Activated CD4-positive, alpha-beta memory T cell treated with anti-CD3 and anti-CD28 coated beads for 36 hours (primary cell): ENCODE measurements at regions not wholly inside any gene's neighbourhood (a gene's known extent, or its start where the extent isn't known, plus 50 kb on each side); places are given as distances from the start of the nearest gene placed in this dataset.
"Not testable (repeated sequence)": the region's sequence is repeated elsewhere in the genome, so short reads cannot be mapped to it uniquely, and the experiment has no call there.

Source experiments
- CTCF ChIA-PET: fragments of 350-600 bp; sonication (Branson Sonifier 250); formaldehyde crosslinking; loops from one replicate; lab custom pipeline; 2021; ENCODE audit warnings: antibody characterized with exemption, inconsistent platforms; lab: Charles Lee
- POLR2A ChIA-PET: fragments of 350-600 bp; sonication (Branson Sonifier 250); formaldehyde crosslinking; loops from one replicate; lab custom pipeline; 2021; ENCODE audit warnings: antibody characterized with exemption; lab: Charles Lee
- DNase-seq: peaks from one replicate; pipeline ENCODE4 v3.0.0-alpha.2; 2020
- H3K27ac Mint-ChIP-seq: one replicate; pipeline ENCODE4 v1.8.0; 2021; ENCODE audit warnings: mixed read lengths
- H3K27me3 Mint-ChIP-seq: one replicate; pipeline ENCODE4 v1.8.0; 2021; ENCODE audit warnings: mixed read lengths
- H3K36me3 Mint-ChIP-seq: one replicate; pipeline ENCODE4 v1.8.0; 2021; ENCODE audit warnings: mixed read lengths
- H3K4me1 Mint-ChIP-seq: one replicate; pipeline ENCODE4 v1.8.0; 2021; ENCODE audit warnings: low read depth, mixed read lengths
- H3K4me3 Mint-ChIP-seq: one replicate; pipeline ENCODE4 v1.8.0; 2021; ENCODE audit warnings: mild to moderate bottlenecking, mixed read lengths
- H3K9me3 Mint-ChIP-seq: one replicate; pipeline ENCODE4 v1.8.0; 2021; ENCODE audit warnings: mixed read lengths
- intact Hi-C: fragments of 100-400 bp; cut with micrococcal nuclease; formaldehyde crosslinking; loops from one replicate; pipeline ENCODE4 v1.15.1; 2023

DNA sequence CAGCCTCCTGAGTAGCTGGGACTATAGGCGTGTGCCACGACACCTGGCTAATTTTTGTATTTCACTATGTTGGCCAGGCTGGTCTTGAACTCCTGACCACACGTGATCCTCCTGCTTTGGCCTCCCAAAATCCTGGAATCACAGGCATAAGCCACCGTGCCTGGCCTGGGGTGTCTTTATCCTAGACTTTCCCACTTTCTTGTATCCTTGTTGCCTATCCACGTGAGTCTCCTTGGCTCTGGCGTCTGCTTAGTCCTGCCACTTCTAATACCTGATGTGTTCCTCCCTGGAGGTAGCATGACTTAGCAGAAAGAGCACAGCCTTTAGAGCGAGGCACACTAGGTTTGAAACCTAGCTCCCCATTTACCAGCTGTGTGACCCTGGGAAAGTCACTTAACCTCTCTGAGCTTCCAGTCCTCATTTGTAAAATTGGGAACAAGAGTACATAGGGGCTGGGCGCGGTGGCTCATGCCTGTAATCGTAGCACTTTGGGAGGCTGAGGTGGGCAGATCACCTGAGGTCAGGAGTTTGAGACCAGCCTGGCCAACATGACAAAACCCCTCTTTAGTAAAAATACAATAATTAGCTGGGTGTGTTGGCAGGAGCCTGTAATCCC, 344.6 kb downstream of the TYW1 start:
- H3K27ac Mint-ChIP-seq: no peak overlapping the region
- no peaks in the 10 kb centered on the region for H3K4me1 Mint-ChIP-seq
- ChIA-PET POLR2A (no interaction called here), CTCF (no interaction called here)
- peaks cover 34% of the 10 kb centered on the region for H3K36me3 Mint-ChIP-seq
- no peak overlapping the region for H3K4me3 Mint-ChIP-seq
- DNase-seq: no peak
- H3K27me3 Mint-ChIP-seq: no peaks in the 10 kb centered on the region
- peaks cover 6% of the 10 kb centered on the region for H3K9me3 Mint-ChIP-seq
- intact Hi-C loops: no loop called here

DNA sequence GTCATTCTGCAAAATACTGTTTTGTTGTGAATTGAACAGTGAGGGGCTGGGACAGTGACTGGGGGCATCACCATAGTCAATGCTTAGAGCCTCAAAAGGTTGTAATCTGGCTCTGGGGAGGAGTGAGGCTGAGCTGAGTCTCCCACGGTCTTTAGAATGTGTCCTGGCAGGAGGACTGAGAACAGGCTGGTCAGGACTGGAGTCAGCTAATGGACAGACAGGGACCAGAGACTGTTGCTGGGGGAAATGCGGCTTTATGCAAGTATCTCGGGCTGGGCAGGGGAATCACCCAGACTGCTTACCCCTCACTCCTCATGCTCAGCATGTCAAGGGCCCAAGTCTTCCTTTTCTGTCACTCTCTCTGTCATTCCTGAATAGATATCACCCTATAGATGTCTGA, 346.5 kb downstream of the TYW1 start:
- DNase-seq: no peak
- ChIA-PET POLR2A (no interaction called here), CTCF (no interaction called here)
- Mint-ChIP-seq H3K27ac (no peak overlapping the region), H3K9me3 (peaks cover 6% of the 10 kb centered on the region), H3K4me1 (no peaks in the 10 kb centered on the region), H3K4me3 (no peak overlapping the region), H3K36me3 (peaks cover 34% of the 10 kb centered on the region), H3K27me3 (no peaks in the 10 kb centered on the region)
- intact Hi-C loops: no loop called here

GRCh38 chr7:67343572-67343971, 346.9 kb downstream of the TYW1 start:
- ChIA-PET POLR2A (no interaction called here), CTCF (no interaction called here)
- Mint-ChIP-seq H3K9me3 (peaks cover 6% of the 10 kb centered on the region), H3K4me3 (no peak overlapping the region), H3K27ac (no peak overlapping the region), H3K36me3 (peaks cover 34% of the 10 kb centered on the region), H3K4me1 (no peaks in the 10 kb centered on the region), H3K27me3 (no peaks in the 10 kb centered on the region)
- DNase-seq: no peak
- intact Hi-C loops: no loop called here

DNA sequence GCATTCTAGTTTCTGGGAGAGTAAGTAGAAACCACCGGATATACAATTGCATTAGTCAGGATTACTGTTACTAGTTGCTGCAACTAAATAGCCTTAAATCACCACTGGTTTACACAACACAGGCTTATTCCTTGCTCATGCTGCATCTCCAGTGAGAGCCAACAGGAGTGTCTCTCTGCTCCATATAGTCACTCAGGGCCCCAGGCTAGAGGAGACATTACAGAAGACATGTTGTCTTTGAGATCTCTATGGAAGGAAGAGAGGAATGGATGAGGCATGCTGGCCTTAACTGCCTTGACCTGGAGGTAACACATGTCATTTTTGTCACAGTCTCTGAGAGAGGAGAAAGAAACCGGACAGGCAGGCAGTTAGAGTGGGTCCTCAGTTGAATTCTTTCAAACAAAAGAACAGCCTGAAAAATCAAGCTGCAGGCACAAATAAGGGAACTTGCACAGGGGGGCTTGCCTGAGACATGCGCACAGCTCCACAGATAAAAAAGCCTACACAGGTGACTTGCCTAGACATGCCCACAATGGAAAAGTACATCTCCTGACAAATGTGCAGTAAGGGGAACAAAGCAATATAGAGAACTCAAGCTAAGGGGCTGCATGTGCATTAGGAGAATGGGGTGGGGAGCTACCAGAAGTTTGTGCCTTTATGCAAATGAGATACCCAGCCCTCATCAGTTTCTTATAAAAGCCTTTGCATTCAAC, 348.0 kb downstream of the TYW1 start:
- H3K36me3 Mint-ChIP-seq: peaks cover 34% of the 10 kb centered on the region
- no peaks in the 10 kb centered on the region for H3K4me1 Mint-ChIP-seq
- no peak for DNase-seq
- no peak overlapping the region for H3K27ac Mint-ChIP-seq
- no peaks in the 10 kb centered on the region for H3K27me3 Mint-ChIP-seq
- intact Hi-C loops: no loop called here
- CTCF ChIA-PET: no interaction called here
- no peak overlapping the region for H3K4me3 Mint-ChIP-seq
- H3K9me3 Mint-ChIP-seq: peaks cover 6% of the 10 kb centered on the region
- POLR2A ChIA-PET: no interaction called here

DNA sequence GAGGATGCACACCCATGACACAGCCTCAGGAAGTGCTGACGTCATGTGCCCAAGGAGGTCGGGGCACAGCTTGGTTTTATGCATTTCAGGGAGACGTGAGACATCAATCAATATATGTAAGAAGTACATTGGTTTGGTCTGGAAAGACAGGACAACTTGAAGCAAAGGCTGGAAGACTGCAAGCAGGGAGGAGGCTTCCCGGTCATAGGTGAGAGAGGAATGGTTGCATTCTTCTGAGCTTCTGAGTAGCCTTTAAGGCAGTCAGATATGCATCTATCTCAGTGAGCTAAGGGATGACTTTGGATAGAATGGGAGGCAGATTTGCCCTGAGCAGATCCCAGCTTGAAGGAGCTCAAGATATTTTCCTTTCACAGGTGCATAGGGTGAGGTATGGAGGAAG, 349.5 kb downstream of the TYW1 start:
- intact Hi-C loops: no loop called here
- Mint-ChIP-seq H3K9me3 (peaks cover 6% of the 10 kb centered on the region), H3K27ac (no peak overlapping the region), H3K27me3 (no peaks in the 10 kb centered on the region), H3K4me3 (no peak overlapping the region), H3K36me3 (peaks cover 32% of the 10 kb centered on the region), H3K4me1 (no peaks in the 10 kb centered on the region)
- ChIA-PET POLR2A (interaction anchor here (0.5 kb wide), 1 partner anchor 341 kb away, joined by 3 read pairs; no protein-coding TSS in a partner anchor), CTCF (no interaction called here)
- DNase-seq: no peak

- H3K9me3 Mint-ChIP-seq: peaks cover 6% of the 10 kb centered on the region
- H3K36me3 Mint-ChIP-seq: peaks cover 29% of the 10 kb centered on the region
- POLR2A ChIA-PET: no interaction called here
- H3K27me3 Mint-ChIP-seq: no peaks in the 10 kb centered on the region
- CTCF ChIA-PET: no interaction called here
- intact Hi-C loops: no loop called here
- H3K4me3 Mint-ChIP-seq: no peak overlapping the region
- DNase-seq: no peak
- no peaks in the 10 kb centered on the region for H3K4me1 Mint-ChIP-seq
- H3K27ac Mint-ChIP-seq: no peak overlapping the region
Measured at GRCh38 chr7:67346876-67347275, 350.2 kb downstream of the TYW1 start.

DNA sequence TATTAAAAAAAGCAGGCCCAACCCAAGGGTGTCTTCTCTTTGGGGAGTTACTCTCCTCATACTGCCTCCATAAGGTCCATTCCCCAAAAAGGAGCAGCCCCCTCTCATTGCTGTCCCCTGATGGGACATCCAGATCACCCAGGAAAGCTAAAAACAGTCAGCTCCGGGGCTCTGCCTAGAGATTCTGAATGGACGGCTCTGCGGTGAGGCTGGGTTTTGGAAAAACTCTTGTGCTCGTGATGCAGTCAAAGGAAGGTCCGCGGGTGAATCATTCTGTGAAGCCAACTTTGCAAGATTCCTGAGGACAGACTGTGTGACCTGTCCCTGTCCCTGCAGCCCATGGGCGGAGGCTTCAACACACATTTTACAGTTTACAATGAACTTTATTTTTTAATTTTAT, 351.5 kb downstream of the TYW1 start:
- Mint-ChIP-seq H3K27ac (no peak overlapping the region), H3K9me3 (peaks cover 6% of the 10 kb centered on the region), H3K4me1 (no peaks in the 10 kb centered on the region), H3K4me3 (no peak overlapping the region), H3K36me3 (peaks cover 21% of the 10 kb centered on the region), H3K27me3 (no peaks in the 10 kb centered on the region)
- no peak for DNase-seq
- intact Hi-C loops: no loop called here
- ChIA-PET POLR2A (no interaction called here), CTCF (no interaction called here)

DNA sequence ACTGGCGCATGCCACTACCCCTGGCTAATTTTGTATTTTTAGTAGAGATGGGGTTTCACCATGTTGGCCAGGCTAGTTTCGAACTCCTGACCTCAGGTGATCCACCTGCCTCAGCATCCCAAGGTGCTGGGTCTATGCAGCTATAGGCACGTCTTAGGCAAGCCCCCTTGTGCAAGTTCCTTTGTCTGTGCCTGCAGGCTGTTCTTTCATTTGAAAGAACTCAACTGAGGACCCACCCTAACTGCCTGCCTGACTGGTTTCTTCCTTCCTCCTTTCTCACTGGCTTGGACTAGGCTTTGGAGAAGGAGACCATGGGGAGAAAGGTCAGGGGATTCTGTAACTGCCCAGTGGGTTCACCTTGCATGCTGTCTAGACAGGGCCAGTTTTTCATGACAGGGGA, 361.0 kb downstream of the TYW1 start:
- H3K27me3 Mint-ChIP-seq, H3K4me3 Mint-ChIP-seq, CTCF ChIA-PET, H3K27ac Mint-ChIP-seq, intact Hi-C loops, H3K4me1 Mint-ChIP-seq, POLR2A ChIA-PET, DNase-seq: not testable (repeated sequence)
- H3K9me3 Mint-ChIP-seq: peaks cover 21% of the 10 kb centered on the region
- peaks cover 12% of the 10 kb centered on the region for H3K36me3 Mint-ChIP-seq

DNA sequence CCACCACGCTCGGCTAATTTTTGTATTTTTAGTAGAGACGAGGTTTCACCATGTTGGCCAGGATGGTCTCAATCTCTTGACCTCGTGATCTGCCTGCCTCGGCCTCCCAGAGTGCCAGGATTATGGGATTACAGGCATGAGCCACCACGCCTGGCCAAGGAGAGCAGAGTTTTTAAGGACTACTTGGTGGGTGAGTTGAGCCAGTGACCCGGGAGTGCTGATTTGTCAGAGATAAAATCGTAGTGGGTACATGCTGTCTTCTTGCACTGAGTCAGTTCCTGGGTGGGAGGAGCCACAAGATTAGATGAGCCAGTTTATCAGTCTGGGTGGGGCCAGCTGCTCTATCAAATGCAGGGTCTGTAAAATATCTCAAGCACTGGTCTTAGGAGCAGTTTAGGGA, 361.7 kb downstream of the TYW1 start:
- POLR2A ChIA-PET, intact Hi-C loops, CTCF ChIA-PET, H3K27ac Mint-ChIP-seq, H3K4me1 Mint-ChIP-seq, DNase-seq, H3K4me3 Mint-ChIP-seq, H3K27me3 Mint-ChIP-seq: not testable (repeated sequence)
- Mint-ChIP-seq H3K9me3 (peaks cover 21% of the 10 kb centered on the region), H3K36me3 (peaks cover 12% of the 10 kb centered on the region)

GRCh38 chr7:67358738-67359137, 362.1 kb downstream of the TYW1 start:
- intact Hi-C loops, POLR2A ChIA-PET, H3K4me3 Mint-ChIP-seq, H3K4me1 Mint-ChIP-seq, DNase-seq, H3K27ac Mint-ChIP-seq, H3K27me3 Mint-ChIP-seq, CTCF ChIA-PET: not testable (repeated sequence)
- peaks cover 21% of the 10 kb centered on the region for H3K9me3 Mint-ChIP-seq
- H3K36me3 Mint-ChIP-seq: peaks cover 12% of the 10 kb centered on the region

DNA sequence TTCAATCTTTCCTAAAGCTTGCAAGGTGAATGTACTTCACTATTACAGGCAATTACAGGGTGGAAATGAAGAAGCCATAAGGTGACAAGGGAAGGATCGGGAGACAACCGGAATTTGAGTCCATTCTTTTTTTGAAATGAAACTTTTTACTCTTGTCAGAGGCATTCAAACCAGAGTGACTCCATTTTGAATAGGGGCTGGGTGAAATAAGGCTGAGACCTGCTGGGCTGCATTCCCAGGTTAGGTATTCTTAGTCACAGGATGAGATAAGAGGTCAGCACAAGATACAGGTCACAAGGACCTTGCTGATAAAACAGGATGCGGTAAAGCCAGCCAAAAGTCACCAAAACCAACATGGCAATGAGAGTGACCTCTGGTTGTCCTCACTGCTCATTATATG, 363.3 kb downstream of the TYW1 start:
- no peak for DNase-seq
- Mint-ChIP-seq H3K36me3 (peaks cover 12% of the 10 kb centered on the region), H3K4me3 (no peak overlapping the region), H3K9me3 (peaks cover 21% of the 10 kb centered on the region), H3K27me3 (no peaks in the 10 kb centered on the region), H3K4me1 (no peaks in the 10 kb centered on the region), H3K27ac (no peak overlapping the region)
- POLR2A ChIA-PET: no interaction called here
- CTCF ChIA-PET: no interaction called here
- intact Hi-C loops: no loop called here

DNA sequence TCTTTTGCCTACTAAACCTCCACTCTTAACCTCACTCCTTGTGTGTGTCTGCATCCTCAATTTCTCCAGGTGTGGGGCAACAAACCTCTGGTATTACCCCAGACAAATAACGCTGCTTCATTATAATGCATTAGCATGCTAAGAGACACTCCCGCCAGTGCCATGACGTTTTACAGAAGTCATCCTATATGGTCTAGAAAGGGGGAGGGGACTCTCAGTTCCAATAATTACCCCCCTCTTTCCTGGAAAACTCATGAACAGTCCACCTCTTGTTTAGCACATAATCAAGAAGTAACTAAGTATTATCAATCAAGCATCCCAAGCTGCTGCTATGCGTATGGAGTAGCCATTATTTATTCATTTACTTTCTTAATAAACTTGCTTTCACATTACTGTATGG, 364.5 kb downstream of the TYW1 start:
- Mint-ChIP-seq H3K9me3 (peaks cover 21% of the 10 kb centered on the region), H3K27ac (no peak overlapping the region), H3K27me3 (no peaks in the 10 kb centered on the region), H3K4me3 (no peak overlapping the region), H3K36me3 (peaks cover 12% of the 10 kb centered on the region), H3K4me1 (no peaks in the 10 kb centered on the region)
- no peak for DNase-seq
- POLR2A ChIA-PET: no interaction called here
- CTCF ChIA-PET: no interaction called here
- intact Hi-C loops: no loop called here

GRCh38 chr7:67364441-67365017, 367.9 kb downstream of the TYW1 start:
- Mint-ChIP-seq H3K9me3 (no peaks in the 10 kb centered on the region), H3K4me1 (no peaks in the 10 kb centered on the region), H3K27me3 (peaks cover 1% of the 10 kb centered on the region), H3K36me3 (no peaks in the 10 kb centered on the region), H3K27ac (no peak overlapping the region), H3K4me3 (no peak overlapping the region)
- intact Hi-C loops: no loop called here
- ChIA-PET POLR2A (no interaction called here), CTCF (interaction anchor here (1.6 kb wide), 1 partner anchor 7 kb away, joined by 8 read pairs; no protein-coding TSS in a partner anchor)
- DNase-seq: no peak
